Smooth muscle cell (in vitro differentiated cells): ENCODE measurements at regions not wholly inside any gene's neighbourhood (a gene's known extent, or its start where the extent isn't known, plus 50 kb on each side); places are given as distances from the start of the nearest gene placed in this dataset.
A peak's percentile ranks its signal among the peaks of the same experiment; 100 is the strongest.

ENCODE experiments used
- DNase-seq: peaks from one replicate; lab custom pipeline; 2025; ENCODE audit not compliant: unreplicated experiment; lab: John Stamatoyannopoulos, UW
- H2AFZ ChIP-seq: fragments of 200-600 bp; sonication (generic); 2 replicates; pipeline ENCODE4 v1.6.0; 2016; ENCODE audit warnings: antibody characterized with exemption, low read depth, mild to moderate bottlenecking
- H3F3A ChIP-seq: fragments of 200-600 bp; sonication (generic); 2 replicates; pipeline ENCODE4 v1.6.0; 2017; ENCODE audit warnings: antibody characterized with exemption, low read depth
- H3K27ac ChIP-seq: fragments of 200-600 bp; sonication (generic); 2 replicates; pipeline ENCODE4 v1.5.1; 2016; ENCODE audit warnings: low read depth, mild to moderate bottlenecking
- H3K27me3 ChIP-seq: fragments of 200-600 bp; sonication (generic); 2 replicates; pipeline ENCODE4 v1.6.1; 2016; ENCODE audit warnings: low read depth, mild to moderate bottlenecking
- H3K36me3 ChIP-seq: fragments of 200-600 bp; sonication (generic); 2 replicates; pipeline ENCODE4 v1.5.1; 2016; ENCODE audit warnings: low read depth
- H3K4me1 ChIP-seq: fragments of 200-600 bp; sonication (generic); 2 replicates; pipeline ENCODE4 v1.5.1; 2016; ENCODE audit warnings: low read depth
- H3K4me2 ChIP-seq: fragments of 200-600 bp; sonication (generic); 2 replicates; pipeline ENCODE4 v1.6.0; 2016; ENCODE audit warnings: mild to moderate bottlenecking
- H3K4me3 ChIP-seq: fragments of 200-600 bp; sonication (generic); 2 replicates; pipeline ENCODE4 v1.5.1; 2016; ENCODE audit warnings: mild to moderate bottlenecking
- H3K79me2 ChIP-seq: fragments of 200-600 bp; sonication (generic); 2 replicates; pipeline ENCODE4 v1.6.0; 2016; ENCODE audit warnings: low read depth, mild to moderate bottlenecking
- H3K9ac ChIP-seq: fragments of 200-600 bp; sonication (generic); 2 replicates; pipeline ENCODE4 v1.6.0; 2016; ENCODE audit warnings: low read depth
- H3K9me3 ChIP-seq: fragments of 200-600 bp; sonication (generic); replicated peaks from 2 replicates; pipeline ENCODE4 v1.5.1; 2016; ENCODE audit warnings: low read depth
- H4K20me1 ChIP-seq: fragments of 200-600 bp; sonication (generic); 2 replicates; pipeline ENCODE4 v1.6.0; 2016; ENCODE audit warnings: low read depth
- WGBS: methylation state at CpG from one replicate; pipeline ENCODE4 v1.1.7; 2016; ENCODE audit warnings: low lambda C conversion rate; 5-methylcytosine and 5-hydroxymethylcytosine counted together
- TF ChIP-seq, protein P1 (sequence below): fragments of 200-600 bp; sonication (generic); IDR thresholded peaks from 2 replicates; pipeline ENCODE4 v1.5.1; 2017; ENCODE audit warnings: borderline replicate concordance, mild to moderate bottlenecking, antibody characterized with exemption; ENCODE audit not compliant: insufficient read depth, poor library complexity, severe bottlenecking

DNA sequence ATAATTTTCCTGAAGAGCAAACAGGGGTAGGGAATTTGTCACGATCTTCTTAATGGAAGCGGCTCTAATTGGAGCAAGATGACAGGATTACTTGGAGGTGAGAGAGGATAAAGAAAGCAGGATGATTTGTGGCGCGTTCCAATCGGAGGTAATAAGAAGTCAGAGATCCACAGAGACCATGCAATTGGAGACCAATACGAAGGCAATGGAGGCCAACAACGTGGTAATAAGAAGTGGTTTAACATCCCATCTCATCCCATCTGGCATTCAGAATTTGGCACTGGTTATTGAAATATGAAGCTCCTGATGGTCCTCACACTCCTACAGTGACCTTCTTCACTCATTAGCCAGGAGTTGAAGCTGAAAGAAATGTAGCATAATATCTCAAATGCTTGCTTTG is 130.6 kb downstream of the DLEU7 start:
- 93% methylated on average over 7 of the region's 7 CpGs for WGBS
- H3K9me3 ChIP-seq: no peaks in the 10 kb centered on the region
- no peak overlapping the region for H3K4me3 ChIP-seq
- H3K4me2 ChIP-seq: no peak overlapping the region
- H3F3A ChIP-seq: no peaks in the 10 kb centered on the region
- no peaks in the 10 kb centered on the region for H3K4me1 ChIP-seq
- no peak overlapping the region for H2AFZ ChIP-seq
- H3K36me3 ChIP-seq: no peaks in the 10 kb centered on the region
- H3K27me3 ChIP-seq: no peaks in the 10 kb centered on the region
- H3K9ac ChIP-seq: no peak overlapping the region
- peak overlapping the region; percentile 65 for H3K27ac ChIP-seq
- H4K20me1 ChIP-seq: no peaks in the 10 kb centered on the region
- H3K79me2 ChIP-seq: no peaks in the 10 kb centered on the region
- TF ChIP-seq, protein P1, sequence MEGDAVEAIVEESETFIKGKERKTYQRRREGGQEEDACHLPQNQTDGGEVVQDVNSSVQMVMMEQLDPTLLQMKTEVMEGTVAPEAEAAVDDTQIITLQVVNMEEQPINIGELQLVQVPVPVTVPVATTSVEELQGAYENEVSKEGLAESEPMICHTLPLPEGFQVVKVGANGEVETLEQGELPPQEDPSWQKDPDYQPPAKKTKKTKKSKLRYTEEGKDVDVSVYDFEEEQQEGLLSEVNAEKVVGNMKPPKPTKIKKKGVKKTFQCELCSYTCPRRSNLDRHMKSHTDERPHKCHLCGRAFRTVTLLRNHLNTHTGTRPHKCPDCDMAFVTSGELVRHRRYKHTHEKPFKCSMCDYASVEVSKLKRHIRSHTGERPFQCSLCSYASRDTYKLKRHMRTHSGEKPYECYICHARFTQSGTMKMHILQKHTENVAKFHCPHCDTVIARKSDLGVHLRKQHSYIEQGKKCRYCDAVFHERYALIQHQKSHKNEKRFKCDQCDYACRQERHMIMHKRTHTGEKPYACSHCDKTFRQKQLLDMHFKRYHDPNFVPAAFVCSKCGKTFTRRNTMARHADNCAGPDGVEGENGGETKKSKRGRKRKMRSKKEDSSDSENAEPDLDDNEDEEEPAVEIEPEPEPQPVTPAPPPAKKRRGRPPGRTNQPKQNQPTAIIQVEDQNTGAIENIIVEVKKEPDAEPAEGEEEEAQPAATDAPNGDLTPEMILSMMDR: no peak
- no peak for DNase-seq

DNA sequence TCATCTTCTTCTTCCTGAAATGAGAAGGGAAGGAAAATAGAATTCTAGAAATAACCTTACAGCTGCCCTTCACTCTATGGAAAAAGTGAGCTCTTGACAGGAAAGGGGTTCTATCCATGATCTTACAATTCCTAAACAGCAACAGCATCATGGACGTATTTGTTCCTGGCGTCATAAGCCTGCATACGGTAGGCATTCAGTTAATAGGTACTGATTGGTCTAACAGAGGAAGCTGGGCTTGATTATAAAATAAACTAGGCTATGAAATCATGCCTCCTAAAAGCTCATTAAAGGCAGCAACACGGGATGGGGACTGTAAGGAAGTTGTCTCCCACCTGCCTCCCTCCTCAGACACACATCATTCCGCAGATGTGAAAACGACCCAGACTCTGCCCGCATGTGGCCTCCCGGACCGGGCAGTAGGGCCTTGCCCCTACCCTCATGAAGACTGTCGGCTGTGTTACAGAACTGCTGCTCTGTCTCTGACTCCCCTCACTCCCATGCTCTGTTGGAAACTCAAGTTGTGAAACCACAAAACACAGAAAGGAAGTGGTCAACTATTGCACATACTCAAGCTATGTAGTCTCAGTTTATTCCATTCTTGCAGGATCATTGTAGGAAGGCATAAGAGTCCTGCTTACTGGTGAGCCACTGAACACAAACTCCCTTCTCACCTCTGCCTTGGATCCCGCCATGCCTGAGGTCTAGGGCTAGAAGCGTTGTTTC is 129.8 kb downstream of the DLEU7 start:
- no peak overlapping the region for H2AFZ ChIP-seq
- no peak overlapping the region for H3K4me3 ChIP-seq
- H3F3A ChIP-seq: no peaks in the 10 kb centered on the region
- H3K4me2 ChIP-seq: peak overlapping the region; percentile 27
- no peaks in the 10 kb centered on the region for H4K20me1 ChIP-seq
- no peak for DNase-seq
- 54% methylated on average over 12 of the region's 12 CpGs for WGBS
- no peaks in the 10 kb centered on the region for H3K9me3 ChIP-seq
- TF ChIP-seq, protein P1: no peak
- peak overlapping the region; percentile 9 for H3K9ac ChIP-seq
- H3K4me1 ChIP-seq: no peaks in the 10 kb centered on the region
- H3K36me3 ChIP-seq: no peaks in the 10 kb centered on the region
- no peaks in the 10 kb centered on the region for H3K27me3 ChIP-seq
- H3K79me2 ChIP-seq: no peaks in the 10 kb centered on the region
- H3K27ac ChIP-seq: peak overlapping the region; percentile 65

DNA sequence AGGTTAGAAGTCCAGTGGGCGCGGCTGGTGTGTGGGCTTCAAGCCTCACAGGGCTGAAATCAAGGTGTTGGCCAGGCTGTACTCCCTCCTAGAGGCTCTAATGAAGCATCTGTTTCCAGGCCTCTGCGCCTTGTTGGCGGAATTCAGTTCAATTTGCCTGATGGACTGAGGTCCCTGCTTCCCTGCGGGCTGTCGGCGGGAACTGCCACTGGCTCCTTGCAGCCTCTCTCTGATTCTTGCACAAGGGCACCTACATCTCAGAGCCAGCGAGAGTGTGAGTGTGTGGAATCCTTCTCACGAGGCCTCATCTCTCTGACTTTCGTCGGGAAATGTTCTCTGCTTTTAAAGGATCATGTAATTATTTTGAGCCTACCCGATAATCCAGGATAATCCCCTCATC is 128.6 kb downstream of the DLEU7 start:
- Histone ChIP-seq H3K27me3 (no peaks in the 10 kb centered on the region), H3K4me2 (no peak overlapping the region), H3K9me3 (no peaks in the 10 kb centered on the region), H3K27ac (no peak overlapping the region), H2AFZ (no peak overlapping the region), H3K4me3 (no peak overlapping the region), H3K9ac (no peak overlapping the region), H4K20me1 (no peaks in the 10 kb centered on the region), H3K36me3 (no peaks in the 10 kb centered on the region), H3K4me1 (no peaks in the 10 kb centered on the region), H3F3A (no peaks in the 10 kb centered on the region), H3K79me2 (no peaks in the 10 kb centered on the region)
- DNase-seq: no peak
- WGBS: 90% methylated on average over 12 of the region's 12 CpGs
- TF ChIP-seq, protein P1: no peak
